ENCODE measurements at regions not wholly inside any gene's neighbourhood (a gene's known extent, or its start where the extent isn't known, plus 50 kb on each side); places are given as distances from the start of the nearest gene placed in this dataset.

- peak in 1 of 58 donors; percentile 34 for DNase-seq
Measured at GRCh38 chr12:40552868-40553267, 139.4 kb upstream of the CNTN1 start.

DNA sequence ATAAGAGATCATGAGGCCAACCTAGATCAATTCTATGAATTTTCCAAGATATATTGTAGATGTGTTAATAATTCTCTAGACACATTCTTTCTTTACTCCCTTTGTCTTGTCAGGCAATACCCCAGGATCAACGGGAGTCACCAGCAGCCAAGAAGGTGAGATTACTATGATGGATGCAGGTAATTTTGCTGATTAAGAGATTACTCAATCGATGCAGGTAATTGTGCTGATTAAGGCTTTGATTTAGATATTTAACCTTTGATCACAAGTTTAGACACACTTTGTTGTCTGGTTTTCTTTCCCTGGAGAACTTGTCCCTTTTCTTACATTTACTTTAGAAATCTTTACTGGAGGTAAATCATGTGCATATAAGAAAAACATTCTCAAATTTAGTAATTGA, 134.3 kb upstream of the CNTN1 start:
- no peak for DNase-seq

DNA sequence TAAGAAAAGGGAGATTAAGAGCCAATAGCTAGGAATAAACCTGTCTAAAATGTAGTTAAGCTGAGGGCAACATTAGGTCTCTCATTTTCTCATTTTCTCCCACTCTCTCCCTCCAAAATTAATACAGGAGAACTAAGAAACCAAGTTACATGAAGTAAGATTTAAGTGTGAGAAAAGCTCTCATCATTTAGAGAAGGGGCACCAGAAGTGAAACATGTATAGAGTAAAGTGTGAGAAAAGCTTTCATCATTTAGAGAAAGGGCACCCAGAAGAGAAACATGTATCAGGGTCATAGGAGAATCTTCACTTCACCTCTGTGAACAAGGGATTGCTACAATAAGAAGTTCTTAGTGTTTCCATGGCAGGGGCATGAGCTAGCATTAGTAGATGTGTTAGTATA, 132.4 kb upstream of the CNTN1 start:
- DNase-seq, result no peak

- no peak for DNase-seq
Measured at GRCh38 chr12:40560848-40561247, 131.4 kb upstream of the CNTN1 start.

- DNase-seq, result no peak
Measured at GRCh38 chr12:40561395-40561966, 130.8 kb upstream of the CNTN1 start.

DNA sequence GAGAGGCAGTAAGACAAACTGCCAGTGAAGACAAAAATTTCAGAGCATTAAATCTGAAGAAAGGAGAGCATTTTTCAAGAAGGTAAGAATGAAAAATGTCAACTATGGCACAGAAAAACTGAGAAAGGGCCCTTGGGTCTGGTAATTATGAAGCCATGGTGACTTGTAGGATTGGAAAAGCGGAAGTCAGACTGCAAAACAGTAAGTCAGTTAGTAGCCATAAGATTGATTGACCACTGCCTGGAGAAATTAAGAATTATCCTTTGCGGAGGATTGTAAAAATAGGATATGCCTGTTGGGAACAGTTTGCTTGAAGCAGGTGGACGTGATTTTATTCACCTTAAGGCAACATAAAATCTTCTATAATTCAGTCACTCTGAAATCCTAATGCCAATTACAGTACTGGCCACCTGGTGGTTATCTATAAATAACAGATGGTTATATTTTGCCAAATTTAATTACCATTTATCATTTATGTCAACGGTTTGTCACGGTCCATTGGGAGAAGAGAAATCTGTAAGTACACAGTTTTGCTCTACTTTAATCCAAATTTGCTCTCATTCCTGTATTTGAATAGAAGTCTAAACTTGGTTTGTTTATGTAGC, 127.1 kb upstream of the CNTN1 start:
- DNase-seq, result no peak

DNA sequence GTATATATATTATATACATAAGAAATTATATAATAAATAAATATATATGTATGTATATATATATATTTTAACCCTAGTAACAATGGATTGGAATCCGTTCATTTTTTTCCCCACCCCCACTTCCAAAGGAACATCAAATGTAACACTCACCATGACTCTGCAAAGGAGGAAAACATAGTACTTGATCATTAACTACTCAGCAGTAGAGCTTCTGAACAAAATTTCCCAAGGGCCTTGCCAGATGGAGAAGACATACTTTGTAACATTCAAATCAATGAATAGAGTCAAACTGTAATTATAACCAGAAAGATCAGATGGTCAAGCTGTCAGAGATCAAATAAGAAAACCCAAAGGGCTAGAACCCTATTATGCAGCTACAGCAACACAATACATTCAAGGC, 126.0 kb upstream of the CNTN1 start:
- DNase-seq, result no peak

- no peak for DNase-seq
Measured at GRCh38 chr12:40569626-40570179, 122.5 kb upstream of the CNTN1 start.

GRCh38 chr12:40573024-40573423, 119.2 kb upstream of the CNTN1 start:
- no peak for DNase-seq

DNA sequence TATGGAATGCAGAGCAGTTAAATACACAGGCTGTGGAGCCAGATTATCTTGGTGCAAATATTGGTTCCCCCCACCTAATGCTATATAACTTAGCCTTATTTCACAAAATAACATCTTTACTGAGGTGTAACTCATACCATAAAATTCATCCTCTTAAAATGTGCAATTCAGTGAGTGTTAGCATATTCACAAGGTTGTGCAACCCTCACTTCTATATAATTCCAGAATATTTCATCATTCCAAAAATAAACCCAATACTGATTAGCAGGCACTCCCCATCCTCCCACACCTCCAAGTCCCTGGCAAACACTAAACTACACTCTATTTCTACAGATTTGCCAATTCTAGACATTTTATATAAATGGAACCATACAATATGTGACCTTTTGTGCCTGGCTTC, 116.3 kb upstream of the CNTN1 start:
- DNase-seq, result no peak

DNA sequence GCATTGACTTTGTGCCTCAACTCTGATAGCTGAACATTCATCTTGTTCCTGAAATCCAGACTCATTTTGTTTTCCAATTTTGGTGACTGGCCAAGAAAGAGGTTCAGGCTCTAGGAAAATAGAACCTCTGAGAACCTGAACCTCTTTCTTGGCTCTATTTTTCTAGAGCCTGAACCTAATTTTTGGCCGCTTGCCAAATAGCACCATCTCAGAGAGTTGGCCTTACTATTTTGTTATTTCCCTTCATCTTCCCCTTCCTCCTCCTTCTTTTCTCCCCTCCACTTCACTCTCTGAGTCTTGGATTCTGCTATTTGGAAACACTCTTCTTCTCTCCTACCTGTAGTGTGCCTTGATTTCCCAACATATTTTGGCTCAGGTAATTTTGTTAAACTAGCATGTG, 114.4 kb upstream of the CNTN1 start:
- DNase-seq, result no peak

DNA sequence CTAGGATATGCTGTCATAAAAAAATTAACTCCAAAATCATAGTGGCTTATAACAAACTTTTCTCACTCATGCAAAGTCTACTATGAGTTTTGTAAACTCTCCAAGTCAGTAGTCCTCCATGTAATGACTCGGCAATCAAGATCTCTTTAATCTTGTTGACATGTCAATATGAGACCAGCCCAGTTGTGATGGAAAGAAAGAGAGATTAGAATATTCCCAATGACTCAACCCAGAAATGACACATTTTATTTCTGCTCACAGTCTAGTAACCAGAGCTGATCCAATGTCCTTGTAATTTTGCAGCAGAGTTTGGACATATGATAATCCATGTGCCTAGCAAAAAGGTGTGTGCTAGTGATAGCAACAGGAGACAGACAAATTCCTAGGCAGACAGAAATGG, 112.6 kb upstream of the CNTN1 start:
- DNase-seq, result no peak

DNA sequence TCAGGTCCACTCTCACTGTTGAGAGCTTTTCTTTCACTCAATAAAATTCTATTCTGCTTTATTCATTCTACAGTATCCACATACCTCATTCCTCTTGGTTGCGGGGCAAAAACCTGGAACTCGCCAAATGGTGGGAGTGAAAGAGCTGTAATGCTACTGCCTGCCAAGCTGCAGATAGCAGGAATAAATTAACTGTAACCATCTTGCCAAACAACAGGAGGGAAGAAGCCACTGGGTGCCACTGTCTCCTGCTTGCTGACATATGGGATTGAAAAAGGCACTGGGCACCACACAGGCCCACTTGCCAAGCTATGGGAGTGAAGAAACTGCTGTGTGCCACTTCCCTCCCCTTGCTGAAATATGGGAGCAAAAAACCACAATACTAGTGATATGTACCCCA, 111.9 kb upstream of the CNTN1 start:
- peak in 23 of 58 donors; percentile 2 to 43 (median 22) for DNase-seq

- no peak for DNase-seq
Measured at GRCh38 chr12:40581889-40582288, 110.3 kb upstream of the CNTN1 start.

DNA sequence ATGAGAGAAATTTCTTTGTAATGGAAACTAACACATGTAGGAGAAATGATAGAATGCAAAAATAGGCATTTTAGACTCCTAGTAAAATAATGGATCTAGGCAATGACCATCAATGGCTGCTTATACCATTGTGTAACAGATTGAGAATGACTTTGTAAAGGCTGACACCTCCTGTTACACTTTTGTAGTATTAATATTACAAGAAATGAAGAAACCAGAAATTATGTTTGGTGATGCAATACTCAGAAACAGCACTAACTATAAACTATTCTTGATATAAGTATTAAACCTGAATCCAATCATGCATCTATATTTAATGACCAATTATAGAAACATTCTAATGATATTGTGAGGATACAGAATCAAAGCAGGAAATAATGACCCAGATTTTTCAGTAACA, 108.5 kb upstream of the CNTN1 start:
- DNase-seq, result no peak

DNA sequence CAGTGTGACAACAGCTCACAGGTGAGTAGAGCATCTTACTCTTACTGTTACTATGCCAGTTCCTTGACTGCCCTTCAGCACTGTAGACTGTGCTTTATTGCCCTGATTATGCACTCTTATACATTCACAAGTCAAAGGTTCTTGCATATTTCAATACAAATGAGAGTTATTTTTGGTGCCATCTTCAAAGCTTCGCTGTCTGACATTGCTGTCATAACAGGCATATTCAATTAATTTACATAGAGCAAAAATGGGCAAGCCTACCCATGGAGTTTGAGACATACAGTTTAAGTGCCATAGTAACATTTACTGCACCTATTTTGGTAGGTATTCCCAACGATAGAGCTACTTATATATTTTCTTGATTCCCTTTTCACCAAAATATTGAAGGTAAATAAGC, 107.5 kb upstream of the CNTN1 start:
- no peak for DNase-seq

- no peak for DNase-seq
Measured at GRCh38 chr12:40586823-40587222, 105.4 kb upstream of the CNTN1 start.

DNA sequence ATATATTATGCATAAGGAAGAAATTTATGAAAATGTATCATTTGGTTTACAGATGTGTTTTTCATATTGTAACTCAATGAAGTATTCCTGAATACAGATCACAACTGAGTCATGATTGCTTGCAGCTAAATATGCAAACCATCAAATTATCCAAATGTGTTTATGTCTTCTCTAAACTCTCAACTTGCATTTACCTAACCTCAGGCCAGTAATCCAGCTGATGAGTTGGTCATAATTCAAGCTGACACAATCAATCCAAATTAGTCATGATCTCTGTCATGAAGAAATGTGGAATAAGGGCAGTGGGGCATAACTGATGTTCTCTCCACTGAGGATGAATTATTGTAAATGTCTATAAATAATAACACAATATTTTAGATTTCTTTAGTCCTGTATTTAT, 104.8 kb upstream of the CNTN1 start:
- no peak for DNase-seq

GRCh38 chr12:40587970-40588369, 104.3 kb upstream of the CNTN1 start:
- DNase-seq, result no peak

DNA sequence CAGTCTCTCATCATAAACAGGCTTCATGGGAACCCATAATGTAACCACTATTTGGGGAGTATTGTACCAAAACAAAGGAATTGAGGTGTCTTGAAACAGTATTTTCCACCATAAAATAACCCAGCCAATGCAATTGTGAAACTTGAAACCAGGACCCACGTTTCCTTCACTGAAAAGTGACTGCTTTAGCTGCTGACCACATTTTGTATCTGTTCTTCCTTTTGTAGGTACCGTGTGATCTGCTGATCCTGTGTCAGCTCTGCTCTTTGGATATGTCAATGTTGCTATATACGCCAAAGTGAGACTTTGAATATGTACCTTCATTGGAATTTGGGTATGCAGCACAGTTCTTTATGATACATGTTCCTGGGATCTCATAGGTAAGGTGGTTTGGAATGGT, 95.1 kb upstream of the CNTN1 start:
- DNase-seq, result no peak

GRCh38 chr12:40598073-40598472, 94.2 kb upstream of the CNTN1 start:
- DNase-seq, result no peak

DNA sequence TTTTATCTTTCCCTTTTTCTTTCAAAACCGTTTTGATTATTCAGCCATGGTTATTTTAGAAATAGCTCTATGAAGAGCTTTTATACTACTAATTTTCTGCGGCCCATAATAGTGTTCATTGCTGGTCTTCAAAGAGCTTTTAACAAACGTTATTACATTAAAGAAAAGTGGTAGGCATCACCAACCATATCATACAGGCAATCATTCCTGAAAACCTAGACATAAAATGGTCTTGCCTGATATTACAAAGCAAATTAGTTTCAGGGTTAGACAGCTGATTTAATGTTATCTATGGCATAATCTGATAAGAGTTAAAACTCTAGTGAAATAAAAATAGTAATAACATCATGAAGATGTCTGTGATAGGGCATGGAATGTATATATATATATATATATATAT, 89.7 kb upstream of the CNTN1 start:
- DNase-seq, result no peak

DNA sequence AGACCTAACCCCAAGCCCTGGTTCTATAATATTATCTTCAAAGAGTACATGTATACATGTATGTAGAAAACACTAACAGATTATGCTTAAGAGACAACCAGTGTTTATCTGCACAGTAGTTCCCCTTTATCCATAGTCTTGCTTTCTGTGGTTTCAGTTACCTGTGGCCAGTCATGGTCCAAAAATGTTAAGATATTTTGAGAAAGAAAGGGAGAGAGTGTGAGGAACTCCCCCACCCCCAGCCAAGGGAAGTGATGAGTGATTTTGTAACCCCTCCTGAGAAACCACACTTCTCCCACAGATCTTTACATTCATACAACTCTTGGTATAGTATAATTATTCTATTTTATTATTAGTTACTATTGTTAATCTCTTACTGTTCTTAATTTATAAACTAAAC, 77.3 kb upstream of the CNTN1 start:
- DNase-seq, result no peak

GRCh38 chr12:40615590-40615989, 76.6 kb upstream of the CNTN1 start:
- DNase-seq, result no peak
